SK-N-SH treated with all-trans-retinoic acid at 6 μM for 48 hours (cell line): ENCODE measurements at regions not wholly inside any gene's neighbourhood (a gene's known extent, or its start where the extent isn't known, plus 50 kb on each side); places are given as distances from the start of the nearest gene placed in this dataset.

Experiments
- ATAC-seq: fragments of 200-7000 bp; cut with Tn5 transposase; 3 replicates; pipeline ENCODE4 v1.9.1; 2020; ENCODE audit warnings: mild to moderate bottlenecking, moderate library complexity
- ARNTL ChIP-seq: fragments of 450-650 bp; formaldehyde crosslinking; IDR thresholded peaks from 2 replicates; pipeline ENCODE4 v1.5.0; 2020; ENCODE audit warnings: low read depth, mild to moderate bottlenecking, moderate library complexity, borderline replicate concordance
- BACH2 ChIP-seq: fragments of 250-450 bp; sonication (Bioruptor Pico); IDR thresholded peaks from 2 replicates; pipeline ENCODE4 v1.9.0; 2021; ENCODE audit warnings: mild to moderate bottlenecking, borderline replicate concordance
- CSDC2 ChIP-seq: fragments of 250-450 bp; sonication (Bioruptor Pico); IDR thresholded peaks from 2 replicates; pipeline ENCODE4 v1.5.0; 2020; ENCODE audit warnings: mild to moderate bottlenecking, moderate library complexity
- ESRRG ChIP-seq: fragments of 250-450 bp; sonication (Bioruptor Pico); IDR thresholded peaks from 2 replicates; pipeline ENCODE4 v1.6.1; 2021; ENCODE audit warnings: mild to moderate bottlenecking
- GLIS3 ChIP-seq: fragments of 250-450 bp; sonication (Bioruptor Pico); IDR thresholded peaks from 2 replicates; pipeline ENCODE4 v1.5.0; 2020; ENCODE audit warnings: mild to moderate bottlenecking, moderate library complexity
- ISL1 ChIP-seq: fragments of 250-450 bp; sonication (Bioruptor Pico); IDR thresholded peaks from 2 replicates; pipeline ENCODE4 v2.1.2; 2022; ENCODE audit warnings: mild to moderate bottlenecking, moderate library complexity
- OSR1 ChIP-seq: fragments of 250-450 bp; sonication (Bioruptor Pico); IDR thresholded peaks from 2 replicates; pipeline ENCODE4 v1.8.0; 2022; ENCODE audit warnings: moderate library complexity, mild to moderate bottlenecking, inconsistent platforms
- PPARA ChIP-seq: fragments of 250-450 bp; sonication (Bioruptor Pico); IDR thresholded peaks from 2 replicates; pipeline ENCODE4 v1.5.0; 2020; ENCODE audit warnings: mild to moderate bottlenecking, borderline replicate concordance
- RARB ChIP-seq: fragments of 250-450 bp; sonication (Bioruptor Pico); IDR thresholded peaks from 2 replicates; pipeline ENCODE4 v1.8.0; 2021; ENCODE audit warnings: mild to moderate bottlenecking, moderate library complexity
- SNAI2 ChIP-seq: fragments of 250-450 bp; sonication (Bioruptor Pico); IDR thresholded peaks from 2 replicates; pipeline ENCODE4 v1.5.0; 2020; ENCODE audit warnings: mild to moderate bottlenecking, moderate library complexity
- TCF4 ChIP-seq: fragments of 250-450 bp; sonication (Bioruptor Pico); IDR thresholded peaks from 2 replicates; pipeline ENCODE4 v1.8.0; 2021; ENCODE audit warnings: mild to moderate bottlenecking, moderate library complexity, borderline replicate concordance
- TOX ChIP-seq: fragments of 250-450 bp; sonication (Bioruptor Pico); IDR thresholded peaks from 2 replicates; pipeline ENCODE4 v1.8.0; 2021; ENCODE audit warnings: mild to moderate bottlenecking, moderate library complexity, borderline replicate concordance
- ZC3H10 ChIP-seq: fragments of 250-450 bp; sonication (Bioruptor Pico); IDR thresholded peaks from 2 replicates; pipeline ENCODE4 v1.5.1; 2021; ENCODE audit warnings: mild to moderate bottlenecking, moderate library complexity
- ZFP3 ChIP-seq: fragments of 250-450 bp; sonication (Bioruptor Pico); IDR thresholded peaks from 2 replicates; pipeline ENCODE4 v1.5.0; 2020; ENCODE audit warnings: mild to moderate bottlenecking, moderate library complexity
- ZFP30 ChIP-seq: fragments of 450-650 bp; formaldehyde crosslinking; IDR thresholded peaks from 2 replicates; pipeline ENCODE4 v1.5.0; 2022; ENCODE audit warnings: mild to moderate bottlenecking, moderate library complexity
- ZNF565 ChIP-seq: fragments of 450-650 bp; formaldehyde crosslinking; conservative IDR thresholded peaks from 2 replicates; pipeline ENCODE4 v1.5.0; 2020; ENCODE audit warnings: low read depth, mild to moderate bottlenecking, moderate library complexity
- ZNF70 ChIP-seq: fragments of 450-650 bp; formaldehyde crosslinking; IDR thresholded peaks from 2 replicates; pipeline ENCODE4 v1.5.0; 2020; ENCODE audit warnings: mild to moderate bottlenecking, moderate library complexity
- ZNF8 ChIP-seq: fragments of 450-650 bp; formaldehyde crosslinking; IDR thresholded peaks from 2 replicates; pipeline ENCODE4 v1.5.0; 2020; ENCODE audit warnings: mild to moderate bottlenecking, moderate library complexity
- TF ChIP-seq, protein P1 (sequence below): fragments of 250-450 bp; sonication (Bioruptor Pico); IDR thresholded peaks from 2 replicates; pipeline ENCODE4 v1.5.1; 2020; ENCODE audit warnings: low read depth, mild to moderate bottlenecking, moderate library complexity
- TF ChIP-seq, protein P2 (sequence below): fragments of 250-450 bp; sonication (Bioruptor Pico); IDR thresholded peaks from 2 replicates; pipeline ENCODE4 v1.5.1; 2021; ENCODE audit warnings: mild to moderate bottlenecking, moderate library complexity
- TF ChIP-seq, protein P3 (sequence below): fragments of 250-450 bp; sonication (Bioruptor Pico); IDR thresholded peaks from 2 replicates; pipeline ENCODE4 v1.8.0; 2020; ENCODE audit warnings: mild to moderate bottlenecking, moderate library complexity, borderline replicate concordance
- TF ChIP-seq, protein P4 (sequence below): fragments of 250-450 bp; sonication (Bioruptor Pico); IDR thresholded peaks from 2 replicates; pipeline ENCODE4 v1.5.0; 2020; ENCODE audit warnings: mild to moderate bottlenecking, moderate library complexity

DNA sequence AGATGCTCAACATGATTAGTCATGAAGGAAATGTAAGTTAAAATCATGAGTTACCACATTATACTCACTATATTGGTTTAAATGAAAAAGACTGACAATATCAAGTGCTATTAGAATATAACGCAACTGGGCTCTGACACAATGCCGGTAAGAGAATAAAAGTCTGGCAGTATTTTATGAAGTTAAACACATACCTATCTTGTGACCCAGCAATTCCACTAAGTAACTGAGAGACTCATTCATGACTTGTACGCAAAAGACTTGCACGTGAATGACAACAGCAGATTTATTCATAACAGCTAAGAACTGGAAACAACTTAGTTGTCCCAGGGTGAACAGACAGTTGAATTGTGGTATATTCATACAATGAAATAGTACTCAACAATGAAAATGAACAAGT, 342.1 kb downstream of the SLC4A3 start:
- TF ChIP-seq ZNF8 (CRISPR knock-in tag), result peak; percentile 39; the same call in 1 of the 2 replicates
- no peak for TF ChIP-seq ZNF565 (CRISPR knock-in tag)
- TF ChIP-seq, protein P1, sequence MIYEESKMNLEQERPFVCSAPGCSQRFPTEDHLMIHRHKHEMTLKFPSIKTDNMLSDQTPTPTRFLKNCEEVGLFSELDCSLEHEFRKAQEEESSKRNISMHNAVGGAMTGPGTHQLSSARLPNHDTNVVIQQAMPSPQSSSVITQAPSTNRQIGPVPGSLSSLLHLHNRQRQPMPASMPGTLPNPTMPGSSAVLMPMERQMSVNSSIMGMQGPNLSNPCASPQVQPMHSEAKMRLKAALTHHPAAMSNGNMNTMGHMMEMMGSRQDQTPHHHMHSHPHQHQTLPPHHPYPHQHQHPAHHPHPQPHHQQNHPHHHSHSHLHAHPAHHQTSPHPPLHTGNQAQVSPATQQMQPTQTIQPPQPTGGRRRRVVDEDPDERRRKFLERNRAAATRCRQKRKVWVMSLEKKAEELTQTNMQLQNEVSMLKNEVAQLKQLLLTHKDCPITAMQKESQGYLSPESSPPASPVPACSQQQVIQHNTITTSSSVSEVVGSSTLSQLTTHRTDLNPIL, result no peak
- ATAC-seq, result peak; percentile 90

DNA sequence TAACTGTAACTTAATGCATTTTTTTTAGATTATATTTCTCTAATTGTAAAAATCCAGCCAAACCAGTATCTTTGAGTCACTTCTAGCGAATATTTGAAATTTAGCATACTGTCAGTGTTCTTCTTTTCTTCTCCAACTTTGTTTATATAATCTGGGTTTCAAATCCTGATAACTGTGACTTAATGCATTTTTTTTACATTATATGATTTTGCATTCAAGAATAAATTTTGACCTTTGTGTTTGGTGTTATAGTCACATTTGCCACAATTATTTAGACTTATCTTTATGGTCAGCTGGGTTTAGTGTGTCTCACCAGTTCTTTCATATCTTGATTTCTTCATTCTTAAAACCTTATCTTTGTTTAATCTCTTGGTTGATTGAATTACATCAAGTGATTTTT, 345.7 kb downstream of the SLC4A3 start:
- TF ChIP-seq ZFP3 (CRISPR knock-in tag) (no peak), PPARA (CRISPR knock-in tag) (no peak), ZFP30 (CRISPR knock-in tag) (no peak), TOX (no peak), RARB (CRISPR knock-in tag) (no peak), ESRRG (CRISPR knock-in tag) (no peak), ARNTL (CRISPR knock-in tag) (no peak), ISL1 (CRISPR knock-in tag) (no peak), CSDC2 (CRISPR knock-in tag) (no peak), ZNF565 (CRISPR knock-in tag) (no peak), GLIS3 (CRISPR knock-in tag) (no peak), ZNF70 (CRISPR knock-in tag) (no peak), OSR1 (CRISPR knock-in tag) (no peak)
- TF ChIP-seq, protein P2, sequence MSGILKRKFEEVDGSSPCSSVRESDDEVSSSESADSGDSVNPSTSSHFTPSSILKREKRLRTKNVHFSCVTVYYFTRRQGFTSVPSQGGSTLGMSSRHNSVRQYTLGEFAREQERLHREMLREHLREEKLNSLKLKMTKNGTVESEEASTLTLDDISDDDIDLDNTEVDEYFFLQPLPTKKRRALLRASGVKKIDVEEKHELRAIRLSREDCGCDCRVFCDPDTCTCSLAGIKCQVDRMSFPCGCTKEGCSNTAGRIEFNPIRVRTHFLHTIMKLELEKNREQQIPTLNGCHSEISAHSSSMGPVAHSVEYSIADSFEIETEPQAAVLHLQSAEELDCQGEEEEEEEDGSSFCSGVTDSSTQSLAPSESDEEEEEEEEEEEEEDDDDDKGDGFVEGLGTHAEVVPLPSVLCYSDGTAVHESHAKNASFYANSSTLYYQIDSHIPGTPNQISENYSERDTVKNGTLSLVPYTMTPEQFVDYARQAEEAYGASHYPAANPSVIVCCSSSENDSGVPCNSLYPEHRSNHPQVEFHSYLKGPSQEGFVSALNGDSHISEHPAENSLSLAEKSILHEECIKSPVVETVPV (CRISPR knock-in tag), result no peak
- TF ChIP-seq, protein P3, sequence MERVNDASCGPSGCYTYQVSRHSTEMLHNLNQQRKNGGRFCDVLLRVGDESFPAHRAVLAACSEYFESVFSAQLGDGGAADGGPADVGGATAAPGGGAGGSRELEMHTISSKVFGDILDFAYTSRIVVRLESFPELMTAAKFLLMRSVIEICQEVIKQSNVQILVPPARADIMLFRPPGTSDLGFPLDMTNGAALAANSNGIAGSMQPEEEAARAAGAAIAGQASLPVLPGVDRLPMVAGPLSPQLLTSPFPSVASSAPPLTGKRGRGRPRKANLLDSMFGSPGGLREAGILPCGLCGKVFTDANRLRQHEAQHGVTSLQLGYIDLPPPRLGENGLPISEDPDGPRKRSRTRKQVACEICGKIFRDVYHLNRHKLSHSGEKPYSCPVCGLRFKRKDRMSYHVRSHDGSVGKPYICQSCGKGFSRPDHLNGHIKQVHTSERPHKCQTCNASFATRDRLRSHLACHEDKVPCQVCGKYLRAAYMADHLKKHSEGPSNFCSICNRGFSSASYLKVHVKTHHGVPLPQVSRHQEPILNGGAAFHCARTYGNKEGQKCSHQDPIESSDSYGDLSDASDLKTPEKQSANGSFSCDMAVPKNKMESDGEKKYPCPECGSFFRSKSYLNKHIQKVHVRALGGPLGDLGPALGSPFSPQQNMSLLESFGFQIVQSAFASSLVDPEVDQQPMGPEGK, result no peak
- no peak for ATAC-seq

DNA sequence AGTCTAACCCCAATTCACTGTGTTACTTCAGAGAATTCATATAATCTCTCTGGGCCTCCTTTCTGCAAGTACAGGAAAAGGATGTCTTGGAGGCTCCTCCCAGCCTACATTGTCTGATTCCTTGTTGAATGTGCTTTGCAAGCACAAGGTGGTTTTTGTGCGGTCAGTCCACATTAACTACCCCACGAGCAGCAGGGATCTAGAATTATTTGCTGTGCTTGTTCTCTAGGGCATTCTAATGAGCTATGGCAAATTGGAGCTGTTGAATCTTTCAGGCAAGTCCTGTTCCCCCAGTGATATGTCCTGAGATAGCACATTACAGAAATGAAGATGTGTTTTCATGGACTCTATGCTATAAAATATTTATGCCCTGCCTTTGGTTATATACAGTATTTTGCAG, 349.4 kb downstream of the SLC4A3 start:
- no peak for ATAC-seq
- no peak for TF ChIP-seq BACH2
- TF ChIP-seq, protein P1, result no peak
- TF ChIP-seq PPARA (CRISPR knock-in tag), result no peak
- TF ChIP-seq SNAI2 (CRISPR knock-in tag), result no peak
- TF ChIP-seq ESRRG (CRISPR knock-in tag), result no peak
- TF ChIP-seq TCF4 (CRISPR knock-in tag), result no peak
- TF ChIP-seq ZNF70 (CRISPR knock-in tag), result no peak
- no peak for TF ChIP-seq ZC3H10 (CRISPR knock-in tag)
- TF ChIP-seq ISL1 (CRISPR knock-in tag), result no peak
- no peak for TF ChIP-seq GLIS3 (CRISPR knock-in tag)
- TF ChIP-seq, protein P4, sequence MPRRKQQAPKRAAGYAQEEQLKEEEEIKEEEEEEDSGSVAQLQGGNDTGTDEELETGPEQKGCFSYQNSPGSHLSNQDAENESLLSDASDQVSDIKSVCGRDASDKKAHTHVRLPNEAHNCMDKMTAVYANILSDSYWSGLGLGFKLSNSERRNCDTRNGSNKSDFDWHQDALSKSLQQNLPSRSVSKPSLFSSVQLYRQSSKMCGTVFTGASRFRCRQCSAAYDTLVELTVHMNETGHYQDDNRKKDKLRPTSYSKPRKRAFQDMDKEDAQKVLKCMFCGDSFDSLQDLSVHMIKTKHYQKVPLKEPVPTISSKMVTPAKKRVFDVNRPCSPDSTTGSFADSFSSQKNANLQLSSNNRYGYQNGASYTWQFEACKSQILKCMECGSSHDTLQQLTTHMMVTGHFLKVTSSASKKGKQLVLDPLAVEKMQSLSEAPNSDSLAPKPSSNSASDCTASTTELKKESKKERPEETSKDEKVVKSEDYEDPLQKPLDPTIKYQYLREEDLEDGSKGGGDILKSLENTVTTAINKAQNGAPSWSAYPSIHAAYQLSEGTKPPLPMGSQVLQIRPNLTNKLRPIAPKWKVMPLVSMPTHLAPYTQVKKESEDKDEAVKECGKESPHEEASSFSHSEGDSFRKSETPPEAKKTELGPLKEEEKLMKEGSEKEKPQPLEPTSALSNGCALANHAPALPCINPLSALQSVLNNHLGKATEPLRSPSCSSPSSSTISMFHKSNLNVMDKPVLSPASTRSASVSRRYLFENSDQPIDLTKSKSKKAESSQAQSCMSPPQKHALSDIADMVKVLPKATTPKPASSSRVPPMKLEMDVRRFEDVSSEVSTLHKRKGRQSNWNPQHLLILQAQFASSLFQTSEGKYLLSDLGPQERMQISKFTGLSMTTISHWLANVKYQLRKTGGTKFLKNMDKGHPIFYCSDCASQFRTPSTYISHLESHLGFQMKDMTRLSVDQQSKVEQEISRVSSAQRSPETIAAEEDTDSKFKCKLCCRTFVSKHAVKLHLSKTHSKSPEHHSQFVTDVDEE, result no peak
- no peak for TF ChIP-seq RARB (CRISPR knock-in tag)
- TF ChIP-seq, protein P3, result no peak
- no peak for TF ChIP-seq ZFP30 (CRISPR knock-in tag)
- TF ChIP-seq OSR1 (CRISPR knock-in tag), result no peak
- TF ChIP-seq TOX, result no peak
- no peak for TF ChIP-seq ZNF565 (CRISPR knock-in tag)
